BJ (cell line): ENCODE measurements at regions not wholly inside any gene's neighbourhood (a gene's known extent, or its start where the extent isn't known, plus 50 kb on each side); places are given as distances from the start of the nearest gene placed in this dataset.

ENCODE experiments used
- CTCF ChIA-PET: fragments of 350-600 bp; formaldehyde crosslinking; extraction: SDS; loops from one replicate; lab custom pipeline; 2021; ENCODE audit warnings: antibody characterized with exemption, inconsistent platforms; lab: Yijun Ruan, JAX
- POLR2A ChIA-PET: fragments of 300-600 bp; sonication (Branson Sonifier 250); formaldehyde crosslinking; extraction: SDS; loops from one replicate; lab custom pipeline; 2021; ENCODE audit warnings: antibody characterized with exemption; lab: Charles Lee
- DNase-seq: peaks from one replicate; pipeline ENCODE4 v3.0.0-alpha.2; 2011; ENCODE audit warnings: low read depth
- H3K27me3 ChIP-seq: 2 replicates; pipeline ENCODE4 v1.6.0; 2011; ENCODE audit warnings: low read length; ENCODE audit not compliant: control insufficient read depth, insufficient read depth
- H3K36me3 ChIP-seq: 2 replicates; pipeline ENCODE4 v1.5.1; 2011; ENCODE audit warnings: low read length; ENCODE audit not compliant: control insufficient read depth, insufficient read depth
- H3K4me3 ChIP-seq: 2 replicates; pipeline ENCODE4 v1.5.1; 2011; ENCODE audit warnings: low read depth, mild to moderate bottlenecking, control low read depth, low read length
- CTCF ChIP-seq: IDR thresholded peaks from 2 replicates; pipeline ENCODE4 v1.5.1; 2011; ENCODE audit warnings: low read depth, mild to moderate bottlenecking, control low read depth, inconsistent platforms, low read length, moderate library complexity; ENCODE audit not compliant: insufficient read depth

GRCh38 chr3:177959188-177959587, 577.0 kb upstream of the KCNMB2 start:
- no peaks in the 10 kb centered on the region for H3K27me3 ChIP-seq
- DNase-seq = no peak
- no peak for TF ChIP-seq CTCF
- CTCF ChIA-PET = interaction anchor here (0.6 kb wide), 1 partner anchor 737 kb away, joined by 3 read pairs; no protein-coding TSS in a partner anchor
- no peaks in the 10 kb centered on the region for H3K36me3 ChIP-seq
- POLR2A ChIA-PET = interaction anchor here (0.6 kb wide), 1 partner anchor 69 kb away, joined by 12 read pairs; no protein-coding TSS in a partner anchor
- no peak overlapping the region for H3K4me3 ChIP-seq

- Histone ChIP-seq H3K27me3 (no peaks in the 10 kb centered on the region), H3K36me3 (no peaks in the 10 kb centered on the region), H3K4me3 (no peak overlapping the region)
- POLR2A ChIA-PET = no interaction called here
- CTCF ChIA-PET = no interaction called here
- DNase-seq = no peak
- no peak for TF ChIP-seq CTCF
These were observed 576.2 kb upstream of the KCNMB2 start for GRCh38 chr3:177960014-177960413.

- H3K4me3 ChIP-seq = no peak overlapping the region
- ChIA-PET CTCF (interaction anchor here (0.7 kb wide), 1 partner anchor 13 kb away, joined by 5 read pairs; no protein-coding TSS in a partner anchor), POLR2A (no interaction called here)
- no peaks in the 10 kb centered on the region for H3K36me3 ChIP-seq
- no peak for TF ChIP-seq CTCF
- DNase-seq = no peak
- no peaks in the 10 kb centered on the region for H3K27me3 ChIP-seq
These were observed 575.5 kb upstream of the KCNMB2 start for GRCh38 chr3:177960722-177961121.

GRCh38 chr3:177961784-177962183, 574.5 kb upstream of the KCNMB2 start:
- H3K4me3 ChIP-seq = no peak overlapping the region
- no peak for DNase-seq
- ChIA-PET CTCF (no interaction called here), POLR2A (no interaction called here)
- no peaks in the 10 kb centered on the region for H3K36me3 ChIP-seq
- TF ChIP-seq CTCF = no peak
- no peaks in the 10 kb centered on the region for H3K27me3 ChIP-seq

GRCh38 chr3:177966493-177966892, 569.7 kb upstream of the KCNMB2 start:
- CTCF ChIA-PET = no interaction called here
- POLR2A ChIA-PET = no interaction called here
- H3K4me3 ChIP-seq = no peak overlapping the region
- no peaks in the 10 kb centered on the region for H3K27me3 ChIP-seq
- H3K36me3 ChIP-seq = no peaks in the 10 kb centered on the region
- no peak for TF ChIP-seq CTCF
- no peak for DNase-seq
